ENCODE measurements at regions not wholly inside any gene's neighbourhood (a gene's known extent, or its start where the extent isn't known, plus 50 kb on each side); places are given as distances from the start of the nearest gene placed in this dataset.

GRCh38 chr17:77526728-77527350 lies 386.1 kb downstream of the SEC14L1 start:
- peaks cover 0 to 23% (median 6%) of the 10 kb centered on the region in 9 donors for H3K27me3 ChIP-seq
- WGBS, 4 donors: 93 to 94% (median 94%) methylated on average over 17 of the region's 17 CpGs

GRCh38 chr17:77527409-77527808 lies 386.6 kb downstream of the SEC14L1 start:
- TF ChIP-seq POLR2A (IDR thresholded peaks at IDR 0.05) (no peak), CTCF (IDR thresholded peaks at IDR 0.05) (no peak)
- Histone ChIP-seq H3K9me3 (no peaks in the 10 kb centered on the region), H3K36me3 (no peaks in the 10 kb centered on the region), H3K4me3 (no peak overlapping the region), H3K27ac (no peak overlapping the region), H3K27me3 (peaks cover 0 to 23% (median 6%) of the 10 kb centered on the region in 9 donors), H3K4me1 (peaks cover 0 to 18% (median 6%) of the 10 kb centered on the region in 12 donors)
- intact Hi-C loops (cut with DNase I): no loop called here
- WGBS, 4 donors: 89 to 93% (median 92%) methylated on average over 5 of the region's 5 CpGs
- DNase-seq: no peak
- no peak for ATAC-seq

More at GRCh38 chr17:77526728-77527350, 386.1 kb downstream of the SEC14L1 start:
- H3K4me3 ChIP-seq: no peak overlapping the region
- DNase-seq (no peak), ATAC-seq (no peak)
- intact Hi-C loops (cut with DNase I): no loop called here
- no peak overlapping the region for H3K27ac ChIP-seq
- TF ChIP-seq POLR2A (IDR thresholded peaks at IDR 0.05): no peak
- TF ChIP-seq CTCF (IDR thresholded peaks at IDR 0.05): no peak
- H3K9me3 ChIP-seq: no peaks in the 10 kb centered on the region
- H3K36me3 ChIP-seq: no peaks in the 10 kb centered on the region
- peaks cover 0 to 18% (median 6%) of the 10 kb centered on the region in 12 donors for H3K4me1 ChIP-seq

DNA sequence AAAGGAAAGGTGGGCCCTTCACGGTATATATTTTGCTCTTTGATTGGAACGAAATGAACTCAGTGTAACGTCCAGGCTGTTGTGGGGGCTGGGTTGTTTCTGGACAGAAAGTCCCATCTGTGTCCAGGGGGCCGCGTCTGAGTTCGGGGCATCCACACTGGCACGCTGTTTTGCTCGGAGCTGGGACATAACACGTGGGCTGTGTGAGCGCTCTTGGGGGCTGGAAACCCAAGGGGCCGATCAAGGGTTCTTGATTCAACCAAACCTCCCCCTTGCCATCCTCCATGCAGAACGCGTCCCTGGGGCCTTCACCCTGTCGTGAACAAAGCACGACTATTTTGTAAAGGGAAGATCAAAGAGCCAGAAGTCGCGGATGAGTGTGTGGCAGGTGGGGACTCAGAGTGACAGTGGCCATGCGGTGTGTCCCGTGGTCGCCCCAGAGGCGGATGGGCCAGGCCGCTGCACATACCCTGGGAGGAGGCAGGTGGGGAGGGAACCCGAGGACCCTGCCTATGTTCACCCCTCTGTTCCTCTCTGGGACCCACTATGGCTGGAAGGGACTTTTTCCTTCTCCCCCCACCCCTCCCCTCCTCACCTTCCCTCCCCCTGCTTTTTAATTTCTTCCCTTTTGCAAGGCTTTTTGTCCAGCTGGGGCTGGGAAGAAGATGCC lies 387.2 kb downstream of the SEC14L1 start:
- ATAC-seq: no peak
- Histone ChIP-seq H3K4me3 (peak overlapping the region in 8 of 12 donors; percentile 36 to 56 (median 44)), H3K36me3 (no peaks in the 10 kb centered on the region), H3K9me3 (no peaks in the 10 kb centered on the region), H3K27ac (no peak overlapping the region), H3K27me3 (peaks cover 0 to 23% (median 6%) of the 10 kb centered on the region in 9 donors), H3K4me1 (peaks cover 0 to 16% (median 6%) of the 10 kb centered on the region in 12 donors)
- DNase-seq: no peak
- 65 to 73% (median 69%) methylated on average over 21 to 23 of the region's 23 CpGs for WGBS, 4 donors
- intact Hi-C loops (cut with DNase I): no loop called here
- TF ChIP-seq POLR2A (IDR thresholded peaks at IDR 0.05): no peak

DNA sequence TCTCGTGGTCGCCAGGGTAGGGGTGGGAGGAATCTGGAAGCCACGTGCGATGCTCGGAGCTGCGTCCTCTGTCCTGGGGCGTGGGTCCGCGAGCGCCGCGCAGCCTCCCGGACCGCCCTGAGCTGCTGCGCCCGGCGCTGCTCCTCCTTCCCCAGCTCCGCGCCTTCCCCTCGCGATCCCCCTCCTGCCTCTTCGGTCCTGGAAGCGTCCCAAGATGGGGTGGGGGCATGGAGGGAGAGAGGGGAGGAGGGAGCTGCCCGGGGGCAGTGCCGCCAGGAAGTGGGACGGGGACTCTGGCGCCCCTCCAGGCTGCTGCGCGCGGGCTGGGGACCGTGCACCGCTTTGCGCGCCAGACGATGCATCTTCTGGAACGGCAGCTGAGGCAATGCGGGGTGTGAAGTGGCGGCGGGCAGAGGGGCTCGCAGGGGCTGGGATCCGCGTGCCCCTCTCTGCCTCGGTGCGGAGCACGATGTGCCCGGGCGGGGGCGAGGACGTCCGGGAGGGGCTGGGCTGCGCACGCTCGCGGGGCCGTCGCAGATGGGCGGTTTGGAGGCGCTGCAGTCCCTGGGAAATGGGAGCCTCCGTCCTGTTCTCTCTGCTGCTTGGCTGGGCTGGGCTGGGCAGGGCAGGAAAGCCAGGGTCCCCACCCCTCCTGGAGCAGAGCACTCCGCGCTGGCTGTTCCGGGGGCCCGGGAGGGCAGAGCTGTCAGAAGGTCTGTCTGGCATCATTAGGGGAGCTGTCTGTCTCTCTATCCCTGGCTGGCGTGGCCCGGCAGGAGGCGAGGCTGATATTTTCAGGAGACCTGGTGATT lies 388.0 kb downstream of the SEC14L1 start:
- Histone ChIP-seq H3K9me3 (no peaks in the 10 kb centered on the region), H3K27me3 (peaks cover 0 to 23% (median 6%) of the 10 kb centered on the region in 9 donors), H3K4me1 (peaks cover 0 to 13% (median 4%) of the 10 kb centered on the region in 12 donors), H3K36me3 (no peaks in the 10 kb centered on the region), H3K4me3 (peak overlapping the region in 11 of 12 donors; percentile 15 to 56 (median 40)), H3K27ac (no peak overlapping the region)
- WGBS, 4 donors: 0 to 2% (median 1%) methylated on average over 9 to 66 of the region's 66 CpGs
- peak in 3 of 4 donors; percentile 19 to 40 (median 38) for ATAC-seq
- peak in 1 of 5 donors; percentile 34 for DNase-seq
- TF ChIP-seq POLR2A (IDR thresholded peaks at IDR 0.05): no peak
- TF ChIP-seq CTCF (IDR thresholded peaks at IDR 0.05): peak in 2 of 12 donors; percentile 14 to 20
- intact Hi-C loops (cut with DNase I): no loop called here
